CD4-positive, CD25-positive, alpha-beta regulatory T cell (primary cell): ENCODE measurements at regions not wholly inside any gene's neighbourhood (a gene's known extent, or its start where the extent isn't known, plus 50 kb on each side); places are given as distances from the start of the nearest gene placed in this dataset.

Experiments used
- ATAC-seq, 2 donors: fragments of 150-1000 bp; cut with Tn5 transposase; one replicate each; pipeline ENCODE4 v1.10.0; 2021; ENCODE audit warnings: low read depth in 2 of 2, moderate number of reproducible peaks in 2 of 2, moderate library complexity in 1 of 2
- DNase-seq, 3 donors: peaks; one replicate each; pipeline versions ENCODE4 v3.0.0 to v3.0.0-alpha.2; 2012 to 2022; ENCODE audit warnings: mixed read lengths in 1 of 3
- H3K27ac ChIP-seq: one replicate; pipeline ENCODE4 v1.7.0; 2013; ENCODE audit warnings: mild to moderate bottlenecking, low read length; ENCODE audit not compliant: insufficient read depth, poor library complexity, severe bottlenecking
- H3K27me3 ChIP-seq: one replicate; pipeline ENCODE4 v1.7.0; 2013; ENCODE audit warnings: low read length; ENCODE audit not compliant: control insufficient read depth, insufficient read depth
- H3K36me3 ChIP-seq: one replicate; pipeline ENCODE4 v1.7.0; 2013; ENCODE audit warnings: mild to moderate bottlenecking, low read length, moderate library complexity; ENCODE audit not compliant: control insufficient read depth, insufficient read depth
- H3K4me1 ChIP-seq: 2 replicates; pipeline ENCODE4 v1.7.0; 2013; ENCODE audit warnings: mild to moderate bottlenecking, low read length; ENCODE audit not compliant: insufficient read depth, control insufficient read depth, poor library complexity, severe bottlenecking
- H3K4me3 ChIP-seq: one replicate; pipeline ENCODE4 v1.7.0; 2013; ENCODE audit warnings: low read depth, mild to moderate bottlenecking, low read length, moderate library complexity
- H3K9me3 ChIP-seq, 2 experiments: 1 replicate in 1 of 2; 2 replicates in 1 of 2; pipeline ENCODE4 v1.7.0; 2013; ENCODE audit warnings: low read length in 2 of 2, mild to moderate bottlenecking in 1 of 2, moderate library complexity in 1 of 2; ENCODE audit not compliant: control insufficient read depth in 2 of 2
- H3K27ac Mint-ChIP-seq, 3 donors: one replicate each; pipeline ENCODE4 v1.8.0; 2020 to 2022; ENCODE audit warnings: mild to moderate bottlenecking in 3 of 3, mixed read lengths in 3 of 3, moderate library complexity in 2 of 3
- H3K27me3 Mint-ChIP-seq: one replicate; pipeline ENCODE4 v1.8.0; 2022; ENCODE audit warnings: mild to moderate bottlenecking, mixed read lengths
- H3K36me3 Mint-ChIP-seq: one replicate; pipeline ENCODE4 v1.8.0; 2020; ENCODE audit warnings: mixed read lengths
- H3K4me1 Mint-ChIP-seq, 4 donors: one replicate each; pipeline ENCODE4 v1.8.0; 2020 to 2022; ENCODE audit warnings: mixed read lengths in 4 of 4, mild to moderate bottlenecking in 1 of 4
- H3K4me3 Mint-ChIP-seq, 4 donors: one replicate each; pipeline ENCODE4 v1.8.0; 2020 to 2022; ENCODE audit warnings: mild to moderate bottlenecking in 4 of 4, mixed read lengths in 4 of 4, moderate library complexity in 3 of 4
- H3K9me3 Mint-ChIP-seq, 7 donors: one replicate each; pipeline ENCODE4 v1.8.0; 2020 to 2022; ENCODE audit warnings: mixed read lengths in 7 of 7, mild to moderate bottlenecking in 3 of 7, moderate library complexity in 2 of 7

- Histone ChIP-seq H3K27ac (no peak overlapping the region), H3K27me3 (no peaks in the 10 kb centered on the region), H3K36me3 (no peaks in the 10 kb centered on the region), H3K4me1 (no peaks in the 10 kb centered on the region), H3K4me3 (no peak overlapping the region), H3K9me3 (no peaks in the 10 kb centered on the region)
- Mint-ChIP-seq H3K9me3 (peaks cover 0 to 9% (median 2%) of the 10 kb centered on the region in 7 donors), H3K4me1 (no peaks in the 10 kb centered on the region), H3K27ac (no peak overlapping the region), H3K4me3 (no peak overlapping the region), H3K36me3 (no peaks in the 10 kb centered on the region), H3K27me3 (no peaks in the 10 kb centered on the region)
- no peak for DNase-seq
- no peak for ATAC-seq
These were observed 794.8 kb upstream of the LCORL start for GRCh38 chr4:18816228-18816895.

GRCh38 chr4:18815779-18816173 lies 794.2 kb upstream of the LCORL start:
- no peaks in the 10 kb centered on the region for H3K36me3 Mint-ChIP-seq

GRCh38 chr4:18815081-18815778 lies 793.7 kb upstream of the LCORL start:
- ATAC-seq (no peak), DNase-seq (no peak)
- Mint-ChIP-seq H3K27me3 (no peaks in the 10 kb centered on the region), H3K27ac (no peak overlapping the region), H3K4me1 (no peaks in the 10 kb centered on the region), H3K4me3 (no peak overlapping the region), H3K9me3 (peaks cover 0 to 2% (median 0%) of the 10 kb centered on the region in 7 donors), H3K36me3 (no peaks in the 10 kb centered on the region)
- H3K27me3 ChIP-seq: no peaks in the 10 kb centered on the region
- no peak overlapping the region for H3K27ac ChIP-seq
- no peaks in the 10 kb centered on the region for H3K36me3 ChIP-seq
- no peaks in the 10 kb centered on the region for H3K4me1 ChIP-seq
- no peaks in the 10 kb centered on the region for H3K9me3 ChIP-seq
- H3K4me3 ChIP-seq: no peak overlapping the region

More at GRCh38 chr4:18815779-18816173, 794.2 kb upstream of the LCORL start:
- no peaks in the 10 kb centered on the region for H3K36me3 ChIP-seq
- no peak overlapping the region for H3K27ac ChIP-seq
- DNase-seq (no peak), ATAC-seq (no peak)
- H3K4me3 ChIP-seq: no peak overlapping the region
- H3K4me3 Mint-ChIP-seq: no peak overlapping the region
- no peaks in the 10 kb centered on the region for H3K4me1 ChIP-seq
- no peaks in the 10 kb centered on the region for H3K9me3 ChIP-seq
- H3K27me3 Mint-ChIP-seq: no peaks in the 10 kb centered on the region
- H3K27me3 ChIP-seq: no peaks in the 10 kb centered on the region
- peaks cover 0 to 5% (median 2%) of the 10 kb centered on the region in 7 donors for H3K9me3 Mint-ChIP-seq
- no peak overlapping the region for H3K27ac Mint-ChIP-seq
- no peaks in the 10 kb centered on the region for H3K4me1 Mint-ChIP-seq

- H3K36me3 Mint-ChIP-seq: no peaks in the 10 kb centered on the region
- ATAC-seq (no peak), DNase-seq (no peak)
- H3K36me3 ChIP-seq: no peaks in the 10 kb centered on the region
- no peaks in the 10 kb centered on the region for H3K27me3 ChIP-seq
- H3K27me3 Mint-ChIP-seq: no peaks in the 10 kb centered on the region
- peaks cover 0 to 2% (median under 1%) of the 10 kb centered on the region in 7 donors for H3K9me3 Mint-ChIP-seq
- H3K27ac Mint-ChIP-seq: no peak overlapping the region
- H3K4me3 ChIP-seq: no peak overlapping the region
- no peaks in the 10 kb centered on the region for H3K4me1 Mint-ChIP-seq
- H3K27ac ChIP-seq: no peak overlapping the region
- H3K4me1 ChIP-seq: no peaks in the 10 kb centered on the region
- H3K9me3 ChIP-seq: no peaks in the 10 kb centered on the region
- H3K4me3 Mint-ChIP-seq: no peak overlapping the region
These were observed 792.2 kb upstream of the LCORL start for GRCh38 chr4:18813771-18814170.

GRCh38 chr4:18813055-18813454 lies 791.5 kb upstream of the LCORL start:
- ATAC-seq (no peak), DNase-seq (no peak)
- Mint-ChIP-seq H3K27me3 (no peaks in the 10 kb centered on the region), H3K4me3 (no peak overlapping the region), H3K9me3 (peaks cover 0 to 8% (median 2%) of the 10 kb centered on the region in 7 donors), H3K36me3 (no peaks in the 10 kb centered on the region), H3K27ac (no peak overlapping the region), H3K4me1 (no peaks in the 10 kb centered on the region)
- H3K4me1 ChIP-seq: no peaks in the 10 kb centered on the region
- no peak overlapping the region for H3K4me3 ChIP-seq
- H3K27ac ChIP-seq: no peak overlapping the region
- no peaks in the 10 kb centered on the region for H3K9me3 ChIP-seq
- H3K27me3 ChIP-seq: no peaks in the 10 kb centered on the region
- no peaks in the 10 kb centered on the region for H3K36me3 ChIP-seq

GRCh38 chr4:18803781-18804180 lies 782.2 kb upstream of the LCORL start:
- Histone ChIP-seq H3K27ac (no peak overlapping the region), H3K4me3 (no peak overlapping the region), H3K9me3 (no peaks in the 10 kb centered on the region), H3K4me1 (no peaks in the 10 kb centered on the region), H3K27me3 (no peaks in the 10 kb centered on the region), H3K36me3 (no peaks in the 10 kb centered on the region)
- H3K27me3 Mint-ChIP-seq: no peaks in the 10 kb centered on the region
- H3K4me3 Mint-ChIP-seq: no peak overlapping the region
- no peaks in the 10 kb centered on the region for H3K36me3 Mint-ChIP-seq
- DNase-seq (no peak), ATAC-seq (no peak)
- H3K27ac Mint-ChIP-seq: no peak overlapping the region
- H3K4me1 Mint-ChIP-seq: no peaks in the 10 kb centered on the region
- H3K9me3 Mint-ChIP-seq: peaks cover under 1 to 15% (median 3%) of the 10 kb centered on the region in 7 donors

GRCh38 chr4:18798123-18798522 lies 776.6 kb upstream of the LCORL start:
- H3K4me1 ChIP-seq: no peaks in the 10 kb centered on the region
- H3K27me3 ChIP-seq: no peaks in the 10 kb centered on the region
- no peaks in the 10 kb centered on the region for H3K27me3 Mint-ChIP-seq
- no peak overlapping the region for H3K4me3 ChIP-seq
- H3K4me1 Mint-ChIP-seq: no peaks in the 10 kb centered on the region
- DNase-seq: no peak
- no peak overlapping the region for H3K4me3 Mint-ChIP-seq
- H3K27ac ChIP-seq: no peak overlapping the region
- H3K36me3 ChIP-seq: no peaks in the 10 kb centered on the region
- H3K9me3 Mint-ChIP-seq: peaks cover 0 to 14% (median 2%) of the 10 kb centered on the region in 7 donors
- no peaks in the 10 kb centered on the region for H3K36me3 Mint-ChIP-seq
- no peak for ATAC-seq
- no peak overlapping the region for H3K27ac Mint-ChIP-seq
- H3K9me3 ChIP-seq: no peaks in the 10 kb centered on the region

GRCh38 chr4:18795794-18796193 lies 774.2 kb upstream of the LCORL start:
- Mint-ChIP-seq H3K36me3 (no peaks in the 10 kb centered on the region), H3K4me3 (no peak overlapping the region), H3K27ac (no peak overlapping the region), H3K27me3 (no peaks in the 10 kb centered on the region), H3K9me3 (peaks cover 0 to 13% (median 2%) of the 10 kb centered on the region in 7 donors), H3K4me1 (no peaks in the 10 kb centered on the region)
- DNase-seq (no peak), ATAC-seq (no peak)
- Histone ChIP-seq H3K27me3 (no peaks in the 10 kb centered on the region), H3K4me3 (no peak overlapping the region), H3K27ac (no peak overlapping the region), H3K4me1 (no peaks in the 10 kb centered on the region), H3K9me3 (no peaks in the 10 kb centered on the region), H3K36me3 (no peaks in the 10 kb centered on the region)
